Parathyroid adenoma (tissue), 2 donors: ENCODE measurements at regions not wholly inside any gene's neighbourhood (a gene's known extent, or its start where the extent isn't known, plus 50 kb on each side); places are given as distances from the start of the nearest gene placed in this dataset.

Source experiments
- H2AFZ ChIP-seq: fragments of 300-600 bp; sonication (generic); one replicate; pipeline ENCODE4 v1.7.0; 2017; ENCODE audit warnings: antibody characterized with exemption, mild to moderate bottlenecking
- H3K27ac ChIP-seq: fragments of 300-600 bp; sonication (generic); one replicate; pipeline ENCODE4 v1.7.0; 2017
- H3K27me3 ChIP-seq: fragments of 300-600 bp; sonication (generic); one replicate; pipeline ENCODE4 v1.7.0; 2017; ENCODE audit warnings: low read length; ENCODE audit not compliant: control insufficient read depth, insufficient read depth
- H3K36me3 ChIP-seq: fragments of 300-600 bp; sonication (generic); one replicate; pipeline ENCODE4 v1.7.0; 2017; ENCODE audit warnings: low read length; ENCODE audit not compliant: control insufficient read depth, insufficient read depth
- H3K4me1 ChIP-seq: fragments of 300-600 bp; sonication (generic); one replicate; pipeline ENCODE4 v1.7.0; 2017; ENCODE audit warnings: control low read depth
- H3K4me2 ChIP-seq: fragments of 300-600 bp; sonication (generic); one replicate; pipeline ENCODE4 v1.7.0; 2017; ENCODE audit warnings: low read length
- H3K4me3 ChIP-seq: fragments of 300-600 bp; sonication (generic); one replicate; pipeline ENCODE4 v1.7.0; 2017; ENCODE audit warnings: low read depth, low read length
- H3K79me2 ChIP-seq: fragments of 300-600 bp; sonication (generic); one replicate; pipeline ENCODE4 v1.7.0; 2017; ENCODE audit warnings: control low read depth
- H3K9ac ChIP-seq: fragments of 300-600 bp; sonication (generic); one replicate; pipeline ENCODE4 v1.7.0; 2017; ENCODE audit warnings: mild to moderate bottlenecking
- H3K9me3 ChIP-seq: fragments of 300-600 bp; sonication (generic); one replicate; pipeline ENCODE4 v1.7.0; 2017; ENCODE audit warnings: low read length; ENCODE audit not compliant: control insufficient read depth
- TF ChIP-seq, protein P1 (sequence below): fragments of 300-600 bp; sonication (generic); IDR thresholded peaks from one replicate; pipeline ENCODE4 v1.7.0; 2017; ENCODE audit warnings: antibody characterized with exemption, mild to moderate bottlenecking
- donor health status: primary hyperparathyroidism.

DNA sequence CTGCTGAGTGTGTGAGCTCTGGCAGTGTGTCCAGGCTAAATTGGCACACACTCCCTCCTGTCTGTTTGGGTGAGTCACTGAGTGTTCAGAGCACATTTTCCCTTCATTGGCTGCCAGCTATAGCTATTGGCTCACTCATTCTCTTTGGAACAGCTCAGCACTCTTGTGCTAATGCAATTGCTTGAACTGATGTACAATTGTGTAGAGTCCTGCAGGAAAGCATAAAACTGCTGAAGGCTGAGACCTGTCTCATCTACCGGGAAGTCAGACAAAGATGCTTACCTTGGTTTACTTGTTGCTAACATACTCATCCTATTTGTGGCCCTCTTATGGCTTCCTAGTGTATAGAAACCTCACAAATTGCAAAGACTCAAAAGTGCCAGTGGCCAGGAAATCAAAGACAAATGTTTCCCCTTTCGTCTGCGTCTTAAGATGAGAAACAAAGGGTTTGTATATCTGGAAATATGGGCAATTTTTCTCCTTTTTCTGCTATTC, 351.0 kb downstream of the BCKDHB start:
- Histone ChIP-seq H3K4me1 (no peaks in the 10 kb centered on the region), H3K4me2 (no peak overlapping the region), H3K36me3 (no peaks in the 10 kb centered on the region), H2AFZ (no peak overlapping the region), H3K4me3 (no peak overlapping the region), H3K9me3 (no peaks in the 10 kb centered on the region), H3K79me2 (no peaks in the 10 kb centered on the region), H3K9ac (no peak overlapping the region), H3K27me3 (no peaks in the 10 kb centered on the region), H3K27ac (no peak overlapping the region)
- TF ChIP-seq, protein P1, sequence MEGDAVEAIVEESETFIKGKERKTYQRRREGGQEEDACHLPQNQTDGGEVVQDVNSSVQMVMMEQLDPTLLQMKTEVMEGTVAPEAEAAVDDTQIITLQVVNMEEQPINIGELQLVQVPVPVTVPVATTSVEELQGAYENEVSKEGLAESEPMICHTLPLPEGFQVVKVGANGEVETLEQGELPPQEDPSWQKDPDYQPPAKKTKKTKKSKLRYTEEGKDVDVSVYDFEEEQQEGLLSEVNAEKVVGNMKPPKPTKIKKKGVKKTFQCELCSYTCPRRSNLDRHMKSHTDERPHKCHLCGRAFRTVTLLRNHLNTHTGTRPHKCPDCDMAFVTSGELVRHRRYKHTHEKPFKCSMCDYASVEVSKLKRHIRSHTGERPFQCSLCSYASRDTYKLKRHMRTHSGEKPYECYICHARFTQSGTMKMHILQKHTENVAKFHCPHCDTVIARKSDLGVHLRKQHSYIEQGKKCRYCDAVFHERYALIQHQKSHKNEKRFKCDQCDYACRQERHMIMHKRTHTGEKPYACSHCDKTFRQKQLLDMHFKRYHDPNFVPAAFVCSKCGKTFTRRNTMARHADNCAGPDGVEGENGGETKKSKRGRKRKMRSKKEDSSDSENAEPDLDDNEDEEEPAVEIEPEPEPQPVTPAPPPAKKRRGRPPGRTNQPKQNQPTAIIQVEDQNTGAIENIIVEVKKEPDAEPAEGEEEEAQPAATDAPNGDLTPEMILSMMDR: no peak

DNA sequence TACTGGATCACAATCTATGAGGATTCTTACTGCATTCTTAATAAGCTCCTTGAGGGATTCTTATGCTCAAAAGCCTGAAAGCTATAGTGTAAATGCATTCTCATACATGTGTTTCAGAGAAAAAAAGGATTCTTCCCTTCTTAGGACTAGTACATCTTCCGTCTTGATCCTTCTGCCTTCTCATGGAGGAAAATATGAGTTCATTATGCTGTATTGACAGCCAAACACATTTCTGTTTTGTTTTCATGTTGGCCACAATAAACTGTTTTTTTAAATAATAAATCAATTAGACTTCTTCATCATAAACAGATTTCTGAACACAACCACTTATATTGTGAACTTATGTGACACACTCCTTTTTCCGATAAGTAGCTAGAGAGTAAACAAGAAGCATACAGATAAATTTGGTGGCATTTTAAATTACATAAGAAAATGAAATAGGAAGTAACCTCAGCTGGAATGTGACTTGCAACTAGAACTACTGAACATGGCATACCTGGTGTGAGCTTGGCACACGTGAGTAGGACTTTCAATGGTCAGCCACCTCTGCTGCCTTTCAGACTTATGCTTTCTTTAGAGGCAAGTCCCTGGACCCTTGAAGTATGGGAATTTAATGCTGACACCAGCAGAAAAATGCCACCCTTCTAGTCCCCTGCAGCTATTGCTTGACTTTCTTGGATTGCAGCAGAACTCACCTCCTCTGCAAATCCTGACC, 350.4 kb downstream of the BCKDHB start:
- no peak overlapping the region for H3K4me2 ChIP-seq
- H3K9me3 ChIP-seq: no peaks in the 10 kb centered on the region
- H3K79me2 ChIP-seq: no peaks in the 10 kb centered on the region
- no peaks in the 10 kb centered on the region for H3K4me1 ChIP-seq
- H3K4me3 ChIP-seq: no peak overlapping the region
- H3K36me3 ChIP-seq: no peaks in the 10 kb centered on the region
- TF ChIP-seq, protein P1: no peak
- H3K27me3 ChIP-seq: no peaks in the 10 kb centered on the region
- no peak overlapping the region for H3K9ac ChIP-seq
- H3K27ac ChIP-seq: no peak overlapping the region
- no peak overlapping the region for H2AFZ ChIP-seq

DNA sequence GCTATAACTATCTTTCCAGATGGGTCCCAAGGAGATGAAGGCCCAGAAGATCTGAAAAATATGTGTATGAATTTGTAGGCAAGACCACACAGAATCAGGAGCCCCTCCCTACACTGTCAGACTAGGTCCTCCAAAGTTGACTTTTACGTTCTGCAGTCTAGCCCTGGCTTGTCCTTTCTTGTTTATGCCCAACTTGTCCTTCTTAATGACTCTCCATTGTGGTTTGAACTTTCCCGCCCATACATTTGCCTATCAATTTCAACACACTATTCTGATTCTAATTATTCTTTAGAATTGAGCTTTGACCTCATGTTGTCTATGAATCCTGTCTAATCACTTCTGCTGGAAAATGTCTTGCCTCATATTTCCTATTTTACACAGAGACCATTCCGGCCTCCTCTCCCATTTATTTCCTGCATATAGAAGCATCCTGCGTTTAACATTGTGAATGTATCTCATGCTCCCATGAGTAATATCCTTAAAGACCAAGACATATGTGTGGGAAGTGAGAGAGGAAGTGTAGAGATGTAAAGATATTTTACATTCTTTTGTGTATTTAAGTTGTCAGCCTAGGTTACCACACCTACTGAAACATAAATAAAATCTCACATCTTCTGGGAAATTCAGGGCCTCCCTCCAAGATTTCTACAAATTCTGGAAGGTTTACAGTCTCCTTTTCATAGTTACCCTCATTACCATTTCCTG, 348.3 kb downstream of the BCKDHB start:
- no peaks in the 10 kb centered on the region for H3K4me1 ChIP-seq
- no peak overlapping the region for H3K27ac ChIP-seq
- H3K9ac ChIP-seq: no peak overlapping the region
- H3K79me2 ChIP-seq: no peaks in the 10 kb centered on the region
- H2AFZ ChIP-seq: no peak overlapping the region
- TF ChIP-seq, protein P1: no peak
- no peaks in the 10 kb centered on the region for H3K27me3 ChIP-seq
- H3K9me3 ChIP-seq: no peaks in the 10 kb centered on the region
- H3K36me3 ChIP-seq: no peaks in the 10 kb centered on the region
- H3K4me3 ChIP-seq: no peak overlapping the region
- H3K4me2 ChIP-seq: no peak overlapping the region

DNA sequence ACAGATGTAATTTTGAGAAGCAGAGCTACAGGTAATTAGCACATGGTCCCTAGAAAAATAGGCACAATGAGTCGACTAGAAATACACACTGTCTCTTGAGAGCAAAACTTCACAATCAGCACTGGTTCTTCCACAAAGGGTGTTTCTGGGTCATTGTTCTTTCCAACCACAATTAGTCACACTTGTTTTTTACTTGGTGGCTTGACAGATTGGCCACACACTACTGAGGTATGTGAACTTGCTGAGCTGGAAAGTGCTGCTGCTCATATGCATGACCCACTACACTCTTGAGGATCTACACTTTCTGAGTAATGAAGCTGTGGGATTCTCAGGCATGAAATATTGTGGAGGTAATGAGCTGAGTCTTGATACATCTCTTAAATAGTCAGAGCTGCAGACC, 347.7 kb downstream of the BCKDHB start:
- Histone ChIP-seq H3K27ac (no peak overlapping the region), H3K4me1 (no peaks in the 10 kb centered on the region), H3K9me3 (no peaks in the 10 kb centered on the region), H2AFZ (no peak overlapping the region), H3K4me2 (no peak overlapping the region), H3K9ac (no peak overlapping the region), H3K4me3 (no peak overlapping the region), H3K79me2 (no peaks in the 10 kb centered on the region), H3K27me3 (no peaks in the 10 kb centered on the region), H3K36me3 (no peaks in the 10 kb centered on the region)
- TF ChIP-seq, protein P1: no peak
